Activated CD8-positive, alpha-beta memory T cell treated with anti-CD3 and anti-CD28 coated beads for 4 hours (primary cell): ENCODE measurements at regions not wholly inside any gene's neighbourhood (a gene's known extent, or its start where the extent isn't known, plus 50 kb on each side); places are given as distances from the start of the nearest gene placed in this dataset.
"Not testable (repeated sequence)": the region's sequence is repeated elsewhere in the genome, so short reads cannot be mapped to it uniquely, and the experiment has no call there.

Experiments
- DNase-seq, 2 donors: peaks; one replicate each; pipeline ENCODE4 v3.0.0-alpha.2; 2020; ENCODE audit warnings: low read depth in 2 of 2

GRCh38 chr4:13984991-13985800, 357.7 kb upstream of the BOD1L1 start:
- no peak for DNase-seq

DNA sequence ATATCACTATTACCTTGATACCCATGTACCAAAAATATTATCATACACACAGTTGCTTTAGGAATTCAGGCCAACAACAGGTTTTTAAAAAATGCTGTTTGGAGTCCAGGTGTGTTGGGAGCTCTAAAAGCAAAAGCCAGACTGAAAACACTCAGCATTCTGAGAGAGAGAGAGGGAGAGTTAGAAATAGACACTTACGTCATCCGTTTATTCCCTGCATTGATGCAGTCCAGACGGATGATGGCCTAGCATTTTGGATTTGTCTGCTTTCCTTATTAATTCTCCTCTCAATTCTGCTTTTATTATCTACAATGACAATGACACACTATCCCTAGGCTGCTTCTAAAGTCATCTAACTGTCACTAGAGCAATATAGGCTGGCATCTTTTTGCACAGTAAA, 358.3 kb upstream of the BOD1L1 start:
- no peak for DNase-seq

GRCh38 chr4:13986548-13986947, 359.0 kb upstream of the BOD1L1 start:
- no peak for DNase-seq

DNA sequence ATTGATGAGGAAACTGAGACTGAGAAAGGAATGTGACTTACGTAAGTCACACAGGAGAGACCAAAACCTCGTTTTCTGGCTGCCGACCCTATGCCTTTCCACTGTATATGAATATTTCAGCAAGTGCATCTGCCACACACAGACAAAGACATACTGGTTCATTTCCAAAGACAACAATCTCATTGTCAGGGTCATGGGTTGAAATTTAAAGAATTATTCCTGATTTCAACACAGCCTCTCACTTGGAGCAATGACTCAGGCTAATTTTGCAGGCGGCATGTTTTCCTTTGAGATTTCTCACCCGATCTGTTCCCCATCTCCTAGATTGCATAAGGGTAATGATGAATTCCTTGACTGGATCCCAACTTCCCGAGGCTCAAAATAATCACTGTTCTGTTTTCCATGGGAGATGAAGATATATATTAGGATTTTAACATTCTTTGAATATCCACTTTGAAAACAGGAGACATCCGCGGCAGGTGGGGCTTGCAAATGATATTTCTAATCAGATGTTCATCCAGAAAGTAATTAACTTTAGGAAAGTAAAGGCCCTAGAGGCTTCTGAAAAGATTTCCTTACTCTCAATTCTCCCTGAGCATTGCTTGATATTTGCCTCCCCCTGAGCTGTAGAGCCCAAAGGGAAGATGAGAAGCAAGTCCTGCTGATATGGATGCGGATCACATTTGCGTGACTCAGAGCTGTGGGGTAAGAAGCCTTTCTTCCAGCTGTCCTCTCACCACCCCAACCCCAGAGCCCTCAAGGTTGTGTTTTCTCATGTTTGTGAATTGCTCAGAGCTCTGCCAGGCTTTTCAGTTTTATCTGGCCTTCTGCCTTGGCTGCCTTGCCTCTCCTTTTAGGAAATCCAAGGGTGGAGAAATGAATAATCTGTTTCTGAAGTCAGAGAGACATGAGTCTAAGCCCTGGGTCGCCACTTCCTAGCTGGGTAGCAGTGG, 361.1 kb upstream of the BOD1L1 start:
- no peak for DNase-seq

GRCh38 chr4:13989501-13989900, 362.0 kb upstream of the BOD1L1 start:
- DNase-seq, result no peak

DNA sequence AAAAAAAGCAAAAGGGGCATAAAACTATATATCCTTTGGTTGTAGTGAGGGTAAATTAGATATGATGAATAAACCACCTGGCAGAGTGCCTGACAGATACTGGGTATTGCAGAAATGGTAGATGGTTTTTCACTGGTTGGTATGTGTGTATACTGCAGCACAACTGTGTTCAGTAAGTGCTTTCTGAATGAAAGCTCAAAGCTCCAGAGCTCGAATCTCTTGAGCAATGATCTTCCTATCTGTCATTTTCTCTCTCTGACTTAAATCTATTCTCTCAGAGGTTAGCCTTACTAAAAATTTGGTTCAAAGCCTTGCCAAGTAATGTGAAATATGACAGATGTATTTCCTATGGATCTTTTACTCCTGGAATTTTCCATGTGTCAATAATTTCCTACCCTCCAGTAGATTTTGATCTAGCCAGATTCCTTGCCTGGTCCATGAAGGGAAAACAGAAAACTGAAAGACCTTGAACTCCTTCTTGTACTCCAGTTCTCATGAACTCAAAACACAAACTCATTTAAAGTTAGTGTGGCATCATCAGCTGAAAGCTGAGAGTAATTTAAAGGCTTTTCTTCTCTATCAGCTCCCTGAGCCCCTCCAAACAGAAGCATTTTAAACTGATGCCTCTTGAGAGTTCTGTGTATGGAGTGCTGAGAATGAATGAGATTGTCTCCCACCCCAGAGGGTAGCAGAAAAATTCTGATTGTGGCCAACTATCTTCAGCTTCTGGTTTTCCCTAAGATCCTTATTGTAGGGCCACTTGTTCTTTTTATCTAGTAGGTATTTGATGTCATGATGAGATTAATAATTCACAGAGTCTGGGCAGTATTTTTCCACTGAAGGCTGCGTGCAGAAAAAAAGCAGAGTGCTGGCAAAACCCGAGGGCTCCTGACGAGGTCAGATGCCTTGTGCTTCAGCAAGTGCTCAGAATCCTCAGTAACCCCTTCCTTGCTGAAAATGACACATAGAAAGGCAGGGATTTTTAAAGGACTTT, 363.4 kb upstream of the BOD1L1 start:
- no peak for DNase-seq

- no peak for DNase-seq
Observed at GRCh38 chr4:13992041-13992440, 364.5 kb upstream of the BOD1L1 start.

GRCh38 chr4:13992975-13993520, 365.5 kb upstream of the BOD1L1 start:
- no peak for DNase-seq

- DNase-seq, result no peak
Observed at GRCh38 chr4:13994016-13994415, 366.5 kb upstream of the BOD1L1 start.

DNA sequence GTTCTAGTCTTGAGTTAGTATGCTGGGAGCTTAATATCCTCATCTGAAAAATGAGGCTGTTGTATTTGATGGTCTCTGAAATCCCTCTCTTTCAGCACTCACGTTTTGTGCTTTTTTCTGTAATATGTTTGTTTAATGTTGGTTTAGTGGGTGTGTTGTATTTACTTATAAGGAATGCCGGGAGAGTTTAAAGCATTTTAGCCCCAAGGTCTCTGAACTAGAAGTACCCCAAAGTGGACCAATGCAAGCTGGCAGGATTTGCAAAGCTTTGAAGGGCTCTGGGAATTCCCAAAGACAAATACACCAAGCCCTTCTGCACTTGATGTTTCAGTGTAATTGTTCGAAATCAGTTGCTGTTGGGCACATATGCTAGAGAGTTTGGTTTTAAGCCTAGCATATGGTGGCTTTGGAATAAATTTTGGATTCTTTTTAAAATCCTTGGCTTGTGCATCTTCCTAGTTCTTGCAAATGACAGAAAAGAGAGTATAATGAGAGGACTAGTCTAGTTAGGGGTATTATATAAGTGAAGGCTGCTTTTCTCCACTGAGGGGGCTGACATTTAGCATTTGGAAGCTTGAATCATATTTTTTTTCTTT, 371.4 kb upstream of the BOD1L1 start:
- no peak for DNase-seq

GRCh38 chr4:14000091-14000814, 372.7 kb upstream of the BOD1L1 start:
- no peak for DNase-seq

GRCh38 chr4:14002331-14002730, 374.8 kb upstream of the BOD1L1 start:
- not testable (repeated sequence) for DNase-seq

DNA sequence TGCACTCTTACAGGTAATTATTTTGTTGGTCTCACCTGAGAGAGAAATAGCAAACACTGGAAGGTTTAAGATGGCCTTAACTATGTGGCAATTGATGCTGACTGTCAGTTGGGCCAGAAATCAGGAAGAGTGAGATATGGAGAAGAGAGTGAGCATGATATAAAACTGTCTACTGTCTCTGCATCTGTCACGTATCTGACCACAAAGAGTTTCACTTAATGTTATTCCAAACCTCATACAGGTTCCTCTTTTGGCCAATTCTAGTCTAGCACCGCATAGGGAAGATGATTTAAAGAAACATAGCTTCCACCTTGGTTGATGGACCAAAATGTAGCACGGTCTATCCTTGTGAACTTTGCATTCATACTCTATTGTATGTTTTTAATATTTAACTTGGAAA, 381.0 kb upstream of the BOD1L1 start:
- DNase-seq, result no peak

DNA sequence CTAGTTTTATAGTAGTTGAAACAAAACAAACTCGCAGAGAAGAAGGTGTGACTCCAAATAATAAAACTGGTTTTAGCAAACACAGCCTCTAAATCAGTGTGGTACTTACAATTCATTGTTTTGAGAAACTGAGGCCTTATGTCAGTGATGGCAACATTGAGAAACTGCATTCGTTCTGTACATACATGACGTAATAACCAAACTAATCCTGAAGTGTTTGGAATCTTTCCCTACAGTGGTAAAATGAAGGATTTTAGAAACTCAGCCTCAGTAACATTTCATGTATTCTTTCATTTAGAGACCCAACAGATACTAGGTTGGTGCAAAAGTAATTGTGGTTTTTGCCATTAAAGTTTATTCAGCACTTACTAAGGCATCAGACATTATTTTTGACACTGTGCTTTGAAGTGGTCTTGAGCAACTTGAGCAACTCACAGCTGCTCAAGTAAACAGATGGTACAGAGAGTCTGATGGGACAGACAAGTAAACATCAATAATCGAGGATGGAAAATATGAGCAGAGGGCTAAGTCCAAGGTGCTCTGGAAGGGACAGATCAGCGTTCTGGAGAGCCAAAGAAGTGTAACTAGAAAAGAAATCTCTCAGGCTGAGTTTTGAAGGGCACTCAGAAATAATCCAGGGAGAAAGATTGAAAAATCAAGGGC, 390.8 kb upstream of the BOD1L1 start:
- no peak for DNase-seq

DNA sequence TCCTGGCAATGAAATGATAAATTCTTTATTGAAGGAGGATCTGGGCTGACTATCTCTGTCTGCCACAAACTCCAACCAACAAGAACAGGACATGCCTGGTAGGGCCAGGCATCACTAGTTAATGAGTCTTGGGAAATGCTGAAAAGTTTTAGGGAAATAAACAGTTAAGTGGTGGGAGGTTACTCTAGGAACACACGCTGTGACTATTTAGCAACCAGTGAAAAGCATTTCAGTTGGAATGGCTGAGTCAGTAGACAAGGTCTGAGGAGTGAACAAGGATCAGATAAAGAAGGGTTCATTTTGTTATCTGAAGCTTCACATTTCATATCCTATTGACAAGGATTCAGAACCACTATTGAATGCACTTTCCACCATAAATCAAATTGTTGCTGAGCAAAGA, 394.9 kb upstream of the BOD1L1 start:
- DNase-seq, result no peak

DNA sequence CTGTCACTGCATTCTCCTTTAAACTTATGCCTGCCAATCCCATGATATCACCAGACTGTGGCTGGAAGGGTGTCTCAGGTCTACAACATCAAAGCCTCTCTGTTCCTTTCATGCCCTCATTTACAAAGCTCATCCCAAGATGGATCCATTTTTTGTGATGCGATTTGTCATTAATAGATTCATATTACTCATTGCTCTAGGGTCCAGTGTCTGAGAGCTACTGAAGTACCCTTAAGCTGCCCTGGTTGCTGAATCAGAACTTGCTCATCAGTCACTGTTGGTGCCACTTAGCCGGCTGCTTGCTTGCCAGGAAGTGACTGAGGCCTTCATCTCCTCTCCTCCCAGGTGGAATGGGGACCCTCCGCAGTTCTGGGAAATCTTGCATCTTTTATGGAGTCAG, 395.5 kb upstream of the BOD1L1 start:
- DNase-seq, result no peak

DNA sequence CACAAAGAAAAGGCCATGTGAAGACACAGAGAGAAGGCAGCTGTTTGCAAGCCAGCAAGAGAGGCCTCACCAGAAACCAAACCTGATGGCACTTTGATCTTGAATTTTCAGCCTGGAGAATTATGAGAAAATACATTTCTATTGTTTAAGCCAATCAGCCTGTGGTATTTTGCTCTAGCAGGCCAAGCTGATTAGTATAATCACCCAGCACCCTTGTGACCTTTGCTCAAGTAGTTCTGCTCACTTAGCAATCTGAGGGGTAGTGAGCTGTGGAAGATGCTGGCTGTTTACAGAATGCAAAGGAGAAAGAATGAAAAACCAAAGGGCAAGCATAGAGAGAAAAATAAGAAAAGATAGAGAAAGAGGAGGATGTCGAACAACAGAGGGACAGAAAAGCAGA, 396.4 kb upstream of the BOD1L1 start:
- no peak for DNase-seq

DNA sequence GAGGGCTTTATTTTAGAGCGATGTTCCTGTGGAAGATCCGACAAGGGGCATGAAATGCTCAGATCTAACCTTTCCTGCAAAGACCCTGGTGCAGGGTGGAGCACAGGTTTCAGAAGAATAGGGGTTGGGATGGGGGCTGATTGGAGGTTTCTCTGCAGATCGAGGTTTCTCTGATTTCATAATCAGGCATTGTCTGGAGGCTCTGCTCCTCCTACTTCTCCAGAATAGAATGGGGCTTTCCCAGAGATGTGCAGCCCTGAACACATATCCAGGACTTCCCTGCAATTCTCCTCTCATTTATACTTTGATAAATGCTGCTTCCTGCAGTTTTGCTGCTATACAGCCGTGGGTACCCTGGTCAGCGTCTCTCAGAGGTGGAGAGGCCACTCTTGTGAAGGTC, 397.6 kb upstream of the BOD1L1 start:
- DNase-seq, result no peak

- DNase-seq, result no peak
Observed at GRCh38 chr4:14025891-14026290, 398.4 kb upstream of the BOD1L1 start.

GRCh38 chr4:14028862-14029261, 401.3 kb upstream of the BOD1L1 start:
- no peak for DNase-seq
